D341Med (cell line): ENCODE measurements at regions not wholly inside any gene's neighbourhood (a gene's known extent, or its start where the extent isn't known, plus 50 kb on each side); places are given as distances from the start of the nearest gene placed in this dataset.
"Not testable (repeated sequence)": the region's sequence is repeated elsewhere in the genome, so short reads cannot be mapped to it uniquely, and the experiment has no call there.

Experiments
- DNase-seq: peaks from one replicate; pipeline ENCODE4 v3.0.0; 2012; ENCODE audit warnings: low spot score

- no peak for DNase-seq
Measured at GRCh38 chr15:38128341-38128781, 124.3 kb upstream of the SPRED1 start.

GRCh38 chr15:38128921-38129320 is 123.7 kb upstream of the SPRED1 start:
- DNase-seq, result no peak

GRCh38 chr15:38129531-38130204 is 123.0 kb upstream of the SPRED1 start:
- no peak for DNase-seq

GRCh38 chr15:38130205-38130567 is 122.5 kb upstream of the SPRED1 start:
- no peak for DNase-seq

- DNase-seq, result no peak
Measured at GRCh38 chr15:38130740-38131498, 121.7 kb upstream of the SPRED1 start.

GRCh38 chr15:38134252-38134651 is 118.4 kb upstream of the SPRED1 start:
- DNase-seq, result no peak

DNA sequence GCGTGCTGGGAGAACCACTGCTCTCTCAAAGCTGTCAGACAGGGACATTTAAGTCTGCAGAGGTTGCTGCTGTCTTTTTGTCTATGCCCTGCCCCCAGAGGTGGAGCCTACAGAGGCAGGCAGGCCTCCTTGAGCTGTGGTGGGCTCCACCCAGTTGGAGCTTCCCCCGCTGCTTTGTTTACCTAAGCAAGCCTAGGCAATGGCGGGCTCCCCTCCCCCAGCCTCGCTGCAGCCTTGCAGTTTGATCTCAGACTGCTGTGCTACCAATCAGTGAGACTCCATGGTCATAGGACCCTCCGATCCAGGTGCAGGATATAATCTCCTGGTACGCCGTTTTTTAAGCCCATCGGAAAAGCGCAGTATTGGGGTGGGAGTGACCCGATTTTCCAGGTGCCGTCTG is 110.4 kb upstream of the SPRED1 start:
- DNase-seq, result not testable (repeated sequence)

DNA sequence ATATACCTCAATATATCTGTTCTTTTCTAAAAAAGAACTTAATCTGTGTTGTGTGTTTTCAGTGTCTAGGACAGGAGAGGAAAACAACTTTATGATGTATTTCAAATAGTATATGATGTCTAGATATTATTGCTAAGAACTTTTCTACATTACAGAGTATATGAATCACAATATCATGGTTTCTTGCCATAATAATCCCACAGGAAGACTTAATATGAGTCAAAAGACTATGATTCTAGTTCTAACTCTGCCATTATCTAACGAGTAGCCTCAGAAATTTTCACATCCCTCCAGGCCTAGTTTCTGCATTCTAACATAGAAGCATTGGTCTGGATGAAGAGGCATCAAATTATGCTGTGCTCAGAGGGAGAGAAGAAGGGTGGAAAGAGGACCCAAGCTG is 107.7 kb upstream of the SPRED1 start:
- DNase-seq, result no peak

- no peak for DNase-seq
Measured at GRCh38 chr15:38145651-38146111, 107.0 kb upstream of the SPRED1 start.

GRCh38 chr15:38147246-38147645 is 105.4 kb upstream of the SPRED1 start:
- no peak for DNase-seq

GRCh38 chr15:38148471-38148870 is 104.2 kb upstream of the SPRED1 start:
- DNase-seq, result no peak

GRCh38 chr15:38149315-38149714 is 103.3 kb upstream of the SPRED1 start:
- DNase-seq, result no peak

GRCh38 chr15:38150148-38150547 is 102.5 kb upstream of the SPRED1 start:
- DNase-seq, result no peak

DNA sequence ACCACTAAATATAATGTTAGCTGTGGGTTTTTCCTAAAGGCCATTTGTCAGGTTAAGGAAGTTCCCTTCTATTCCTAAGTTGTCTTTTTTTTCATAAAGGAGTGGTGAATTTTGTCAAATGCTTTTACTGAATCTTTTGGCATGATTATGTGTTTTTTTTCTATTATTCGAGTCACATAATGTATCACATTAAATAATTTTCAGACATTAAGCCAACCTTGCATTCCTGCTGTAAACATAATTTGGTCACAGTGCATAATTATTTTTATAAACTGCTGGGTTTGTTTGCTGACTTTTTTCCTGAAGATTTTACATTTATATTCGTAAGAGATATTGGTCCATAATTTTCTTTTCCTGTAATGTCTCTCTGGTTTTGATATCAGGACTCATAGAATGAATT is 101.8 kb upstream of the SPRED1 start:
- no peak for DNase-seq

GRCh38 chr15:38153781-38154180 is 98.9 kb upstream of the SPRED1 start:
- DNase-seq, result no peak

GRCh38 chr15:38154255-38154654 is 98.4 kb upstream of the SPRED1 start:
- no peak for DNase-seq

GRCh38 chr15:38154837-38155236 is 97.8 kb upstream of the SPRED1 start:
- DNase-seq, result no peak

GRCh38 chr15:38163658-38164057 is 89.0 kb upstream of the SPRED1 start:
- no peak for DNase-seq

GRCh38 chr15:38164061-38164460 is 88.6 kb upstream of the SPRED1 start:
- no peak for DNase-seq

GRCh38 chr15:38164507-38164906 is 88.1 kb upstream of the SPRED1 start:
- DNase-seq, result no peak

DNA sequence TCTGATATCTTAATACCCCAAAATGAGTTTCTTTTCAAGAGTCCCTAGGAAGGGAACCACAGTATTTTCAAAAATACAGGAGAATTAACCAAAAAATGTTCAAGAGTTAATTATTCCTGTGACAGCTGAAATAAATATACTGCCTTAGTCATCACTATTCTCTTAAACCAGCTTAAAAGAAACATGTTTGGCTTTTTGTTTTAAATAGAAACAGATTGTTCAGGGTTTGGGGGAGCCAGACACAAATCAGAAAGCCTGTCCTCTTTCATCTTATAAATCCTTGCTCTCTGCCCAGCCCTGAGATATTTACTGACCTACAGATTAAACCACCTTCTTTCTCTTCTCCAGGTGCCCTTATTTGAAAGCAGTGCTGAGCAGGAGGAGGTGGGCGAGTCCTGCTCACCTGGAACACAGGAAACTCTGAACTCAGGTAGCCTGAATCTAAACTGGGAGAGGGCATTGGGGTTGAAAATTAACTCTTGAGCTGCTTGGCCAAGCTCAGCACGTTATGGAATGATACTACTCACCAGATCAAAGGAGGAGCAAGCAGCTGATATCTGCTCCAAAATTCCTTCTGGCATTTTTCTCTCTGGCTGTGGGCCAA is 84.1 kb upstream of the SPRED1 start:
- no peak for DNase-seq

DNA sequence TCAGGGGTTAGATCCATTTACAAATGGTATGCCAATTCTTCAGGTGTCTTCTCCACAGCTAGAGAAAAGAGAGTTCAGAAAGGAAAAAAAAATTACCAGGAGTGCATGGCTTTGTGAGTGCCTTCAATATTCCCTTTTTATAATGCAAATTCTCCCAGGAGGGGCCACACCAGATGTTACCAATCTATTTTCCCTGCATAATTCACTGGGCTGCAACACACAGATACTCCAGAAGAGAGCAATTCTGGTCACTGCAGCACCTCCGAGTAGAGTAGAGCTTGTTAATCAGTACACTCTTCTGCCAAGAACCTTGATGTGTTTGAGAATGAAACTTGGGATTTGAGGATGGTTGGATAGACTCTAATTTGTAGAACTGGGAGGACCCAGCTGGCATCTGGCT is 80.7 kb upstream of the SPRED1 start:
- no peak for DNase-seq

GRCh38 chr15:38174691-38175090 is 77.9 kb upstream of the SPRED1 start:
- DNase-seq, result no peak
